ENCODE measurements at regions not wholly inside any gene's neighbourhood (a gene's known extent, or its start where the extent isn't known, plus 50 kb on each side); places are given as distances from the start of the nearest gene placed in this dataset.

GRCh38 chr18:60883587-60883986 lies 449.6 kb upstream of the CDH20 start:
- no peak for TF ChIP-seq CTCF (conservative IDR thresholded peaks at IDR 0.05)
- Histone ChIP-seq H4K20me1 (ENCODE audit: control insufficient read depth, insufficient read depth, insufficient read length) (no peaks in the 10 kb centered on the region), H3K4me2 (ENCODE audit: insufficient read depth, insufficient read length, low read length) (no peak overlapping the region), H3K14ac (ENCODE audit: insufficient read depth, low read length) (no peak overlapping the region), H3K4me1 (ENCODE audit: insufficient read depth, low read length) (no peaks in the 10 kb centered on the region), H3K9ac (ENCODE audit: extremely low read depth, insufficient read length, low read length) (no peak overlapping the region), H3K4ac (ENCODE audit: low read depth, low read length) (no peak overlapping the region), H3K18ac (ENCODE audit: insufficient read length, low read depth, low read length) (no peak overlapping the region), H3K79me1 (ENCODE audit: insufficient read depth, low read depth, low read length, poor library complexity, severe bottlenecking) (no peaks in the 10 kb centered on the region), H3T11ph (ENCODE audit: low read length) (no peak overlapping the region), H2BK5ac (ENCODE audit: insufficient read length, low read length) (no peak overlapping the region), H3K9me3 (ENCODE audit: control insufficient read depth, low read depth, low read length) (no peaks in the 10 kb centered on the region), H3K79me2 (ENCODE audit: insufficient read depth, low read length) (no peaks in the 10 kb centered on the region), H3K23ac (ENCODE audit: insufficient read length, low read depth, low read length) (no peak overlapping the region), H2AFZ (ENCODE audit: low read length) (no peak overlapping the region), H2BK20ac (ENCODE audit: low read depth, low read length, poor library complexity, severe bottlenecking) (no peak overlapping the region), H3K27ac (ENCODE audit: insufficient read length, low read depth, low read length) (no peak overlapping the region), H2BK12ac (ENCODE audit: insufficient read length, low read depth, low read length) (no peak overlapping the region), H4K5ac (ENCODE audit: insufficient read length, low read depth, low read length) (no peak overlapping the region), H2AK5ac (ENCODE audit: insufficient read length, low read length) (no peak overlapping the region), H2BK15ac (ENCODE audit: low read depth, low read length) (no peak overlapping the region), H3K23me2 (ENCODE audit: insufficient read length, low read depth, low read length, poor library complexity, severe bottlenecking) (no peaks in the 10 kb centered on the region), H3K27me3 (ENCODE audit: insufficient read depth, low read length) (no peaks in the 10 kb centered on the region), H4K8ac (replicated peaks; ENCODE audit: insufficient read length, low read depth, low read length) (no peak overlapping the region), H2BK120ac (ENCODE audit: low read depth, low read length, poor library complexity, severe bottlenecking) (no peak overlapping the region), H4K91ac (ENCODE audit: insufficient read length, low read depth, low read length) (no peak overlapping the region), H3K56ac (ENCODE audit: insufficient read length, low read depth, low read length) (no peak overlapping the region)
- H3K4me3 Mint-ChIP-seq, result no peak overlapping the region
- H3K36me3 Mint-ChIP-seq (ENCODE audit: insufficient read depth in 1 of 3, low read depth in 3 of 3), result no peaks in the 10 kb centered on the region
- DNase-seq, result no peak
- WGBS (ENCODE audit: extremely low coverage, insufficient read length, low lambda C conversion rate), result no CpG with 5 or more reads among the region's 2 CpGs
- no peaks in the 10 kb centered on the region for H3K9me3 Mint-ChIP-seq
- H3K27ac Mint-ChIP-seq, result no peak overlapping the region
- H3K4me1 Mint-ChIP-seq, result no peaks in the 10 kb centered on the region
- no peaks in the 10 kb centered on the region for H3K27me3 Mint-ChIP-seq (ENCODE audit: low read depth)
